Mucosa of gallbladder (tissue), 1 donor: ENCODE measurements at regions not wholly inside any gene's neighbourhood (a gene's known extent, or its start where the extent isn't known, plus 50 kb on each side); places are given as distances from the start of the nearest gene placed in this dataset.

Experiments used
- DNase-seq: peaks from one replicate; pipeline ENCODE4 v3.0.0-alpha.2; 2020; ENCODE audit warnings: low spot score
- donor health status: DM: no; HTN: no; CAD: no.

DNA sequence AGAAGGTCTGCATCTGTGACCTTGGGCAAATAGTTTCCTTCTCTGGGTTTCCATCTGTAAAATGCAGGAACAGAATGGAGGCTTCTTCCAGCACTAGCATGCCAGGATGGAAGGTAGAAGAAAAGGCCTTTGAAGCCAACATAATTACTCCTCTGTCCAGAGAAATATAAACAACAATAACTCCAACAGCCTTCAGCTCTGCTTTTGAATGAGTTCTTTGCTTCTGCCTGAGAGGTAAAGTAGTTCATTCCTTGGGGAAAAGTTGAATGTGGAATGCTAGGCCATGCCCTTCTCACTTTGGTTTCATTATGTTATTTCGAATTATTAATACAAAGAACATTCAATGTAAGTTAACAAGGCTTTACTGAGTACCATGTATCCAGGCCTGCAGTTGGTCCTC lies 61.2 kb upstream of the BLID start:
- DNase-seq = no peak

DNA sequence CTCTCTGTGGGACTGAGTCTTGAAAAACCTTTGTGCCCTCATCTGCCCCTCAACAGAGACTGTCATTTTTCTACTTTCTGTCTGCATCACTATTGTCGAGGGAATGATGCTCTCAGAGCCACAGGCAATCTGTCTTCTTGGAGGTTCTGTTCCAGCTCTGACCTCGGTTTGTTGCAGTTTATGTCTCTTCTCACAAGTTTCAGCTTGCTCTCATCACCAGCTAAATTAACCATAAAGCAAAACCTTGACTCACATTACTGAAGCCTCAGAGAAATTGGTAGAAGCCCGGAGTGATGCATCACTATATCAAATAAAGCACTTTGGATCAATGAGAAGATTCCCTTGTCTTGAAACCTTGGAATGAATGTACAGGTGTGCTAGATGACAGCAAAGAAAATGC lies 60.6 kb upstream of the BLID start:
- DNase-seq = no peak

DNA sequence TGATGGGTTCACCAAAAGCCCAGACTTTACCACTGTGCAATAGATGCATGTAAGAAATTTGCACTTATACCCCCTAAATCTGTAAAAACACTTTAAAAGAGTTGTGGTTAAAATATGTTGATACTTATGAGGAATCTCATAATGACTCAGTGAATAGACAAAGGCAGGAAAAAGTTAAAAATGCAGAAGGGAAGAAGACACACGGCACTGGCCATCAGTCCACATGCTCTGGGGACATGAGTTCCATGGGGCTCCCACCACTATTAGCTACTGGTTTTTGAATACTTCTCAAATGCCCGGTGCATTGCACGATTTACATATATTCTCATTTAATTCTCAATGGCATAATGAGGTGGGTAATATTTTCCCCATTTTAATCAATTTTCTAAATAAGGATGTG lies 59.3 kb upstream of the BLID start:
- no peak for DNase-seq

DNA sequence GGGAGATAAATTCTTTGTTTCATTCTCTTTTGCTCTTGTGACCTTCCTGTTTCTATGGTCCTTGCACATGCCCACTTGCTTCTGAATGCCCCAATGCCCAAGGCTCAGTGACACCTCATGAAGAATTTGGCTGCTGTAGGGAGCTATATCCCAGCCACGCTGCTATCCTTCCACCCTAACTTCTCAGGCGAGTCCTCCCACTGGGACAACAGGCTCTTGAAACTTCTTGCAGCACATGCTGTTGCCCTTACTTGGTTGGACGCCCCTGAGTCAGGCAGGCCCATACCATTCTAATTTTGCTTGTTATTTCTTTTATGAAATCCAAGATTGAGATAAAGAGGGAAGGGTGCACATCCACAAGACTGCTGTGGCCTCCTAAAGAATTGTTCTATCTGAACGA lies 57.6 kb upstream of the BLID start:
- DNase-seq = no peak

DNA sequence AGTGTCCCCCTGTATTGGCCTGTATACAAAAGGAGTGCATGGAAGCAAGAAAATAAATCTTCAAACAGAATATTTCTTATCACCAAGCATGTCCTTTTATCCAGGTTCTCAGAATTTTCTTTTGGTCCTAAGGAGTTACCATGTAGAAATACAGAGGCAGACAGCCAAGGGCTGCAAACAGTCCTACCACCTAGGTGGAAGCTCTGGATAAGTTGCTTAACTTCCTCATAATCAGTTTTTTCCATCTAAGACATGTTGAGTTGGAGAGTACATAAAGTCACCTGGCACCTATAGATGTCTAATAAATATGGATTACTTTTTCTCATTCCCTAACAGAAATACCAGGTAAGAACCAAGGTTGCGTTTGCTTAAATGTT lies 57.0 kb upstream of the BLID start:
- DNase-seq = no peak

DNA sequence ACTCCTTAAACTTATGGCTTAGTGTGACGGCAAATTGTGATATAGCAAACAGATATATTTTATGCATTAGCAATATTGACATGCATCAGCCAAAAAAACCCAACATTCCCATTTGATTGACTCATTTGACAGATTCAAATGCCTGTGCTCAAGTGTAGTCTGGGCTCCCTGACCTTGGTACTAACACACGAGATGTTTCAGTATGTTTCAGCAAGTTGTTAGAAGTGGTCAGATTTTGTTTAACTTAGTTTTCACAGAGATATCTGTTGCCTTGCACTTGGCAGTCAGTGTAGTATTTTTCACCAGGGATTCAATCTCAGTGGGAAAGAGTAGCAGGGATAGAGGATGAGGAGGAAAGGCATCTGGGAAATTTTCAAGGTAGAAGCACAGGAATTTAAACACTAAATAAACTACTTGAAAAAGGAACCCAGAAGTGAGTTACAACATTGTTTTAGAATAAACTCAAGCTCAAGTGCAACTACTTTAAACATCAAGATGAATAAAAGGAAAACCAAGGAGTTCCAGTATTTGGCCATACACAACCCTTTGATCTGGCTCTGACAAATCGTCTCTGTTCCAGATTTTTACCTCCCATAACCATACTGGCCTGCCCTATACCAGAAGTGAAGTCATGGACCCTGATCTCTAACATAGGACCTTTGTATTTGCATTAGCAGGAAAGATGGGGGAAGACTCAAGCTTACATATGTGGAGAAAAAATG lies 56.5 kb upstream of the BLID start:
- no peak for DNase-seq

DNA sequence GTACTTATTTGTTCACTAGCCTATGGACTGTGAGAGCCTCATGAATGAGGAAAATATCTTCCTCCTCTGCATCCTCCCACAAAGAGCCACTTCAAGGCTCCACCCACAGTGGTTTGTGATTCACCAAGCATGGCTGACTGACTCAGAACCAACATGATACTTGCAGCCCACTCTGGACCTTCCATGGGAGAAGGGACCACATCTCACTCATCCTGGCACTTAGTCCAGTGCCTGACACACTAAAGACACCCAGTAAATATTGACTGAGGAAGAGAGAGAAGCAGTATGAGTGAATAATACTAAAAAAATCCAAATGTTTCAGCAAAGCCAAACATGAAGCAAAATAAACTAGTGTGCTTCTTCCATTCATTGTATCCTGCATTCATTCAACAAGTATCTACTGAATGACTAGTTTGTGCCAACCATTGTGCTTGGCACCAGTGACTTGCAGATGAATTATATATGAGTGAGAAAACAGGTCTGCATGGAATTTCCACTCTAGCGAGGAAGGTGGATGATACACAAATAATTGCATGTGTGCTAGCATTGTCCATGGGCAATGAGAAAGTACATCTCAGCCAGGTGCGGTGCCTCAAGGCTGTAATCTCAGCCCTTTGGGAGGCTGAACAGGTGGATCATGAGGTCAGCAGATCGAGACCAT lies 54.9 kb upstream of the BLID start:
- no peak for DNase-seq

DNA sequence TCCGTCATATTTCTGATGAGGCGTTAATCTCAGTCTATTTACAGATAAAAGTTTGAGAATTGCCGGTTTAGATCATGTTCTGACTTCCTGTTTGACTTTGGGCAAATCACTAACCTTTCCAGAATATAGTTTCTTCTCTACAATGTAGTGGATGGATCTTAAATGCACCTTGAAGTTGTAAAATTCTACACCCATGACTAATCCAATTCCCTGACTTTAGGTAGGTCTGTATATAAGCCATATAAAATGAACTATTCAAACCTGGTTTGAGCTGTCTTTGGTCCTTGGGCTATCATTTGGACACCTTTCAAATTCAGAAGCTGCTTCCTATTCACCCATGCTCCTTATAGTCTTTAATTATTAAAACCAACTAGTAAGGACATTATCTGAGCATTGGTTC lies 52.2 kb upstream of the BLID start:
- DNase-seq = no peak

DNA sequence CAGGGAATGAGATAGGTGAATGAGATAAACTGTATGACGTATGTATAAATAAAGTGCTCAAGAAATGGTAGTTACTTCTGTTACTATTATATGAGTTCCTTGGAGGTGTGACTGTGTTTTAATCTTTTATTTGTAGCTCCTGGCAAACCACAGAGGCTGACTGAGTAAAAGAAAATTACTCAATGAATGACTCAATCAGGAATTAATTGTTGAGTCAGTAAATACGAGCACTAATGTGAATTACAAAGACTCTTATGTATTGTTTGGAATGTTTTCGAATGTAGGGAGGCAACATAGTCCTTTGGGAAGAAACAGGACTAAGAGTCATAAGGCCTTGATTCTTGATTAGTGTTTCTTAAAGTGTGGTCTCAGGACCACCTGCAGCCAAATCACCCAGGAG lies 51.1 kb upstream of the BLID start:
- no peak for DNase-seq

DNA sequence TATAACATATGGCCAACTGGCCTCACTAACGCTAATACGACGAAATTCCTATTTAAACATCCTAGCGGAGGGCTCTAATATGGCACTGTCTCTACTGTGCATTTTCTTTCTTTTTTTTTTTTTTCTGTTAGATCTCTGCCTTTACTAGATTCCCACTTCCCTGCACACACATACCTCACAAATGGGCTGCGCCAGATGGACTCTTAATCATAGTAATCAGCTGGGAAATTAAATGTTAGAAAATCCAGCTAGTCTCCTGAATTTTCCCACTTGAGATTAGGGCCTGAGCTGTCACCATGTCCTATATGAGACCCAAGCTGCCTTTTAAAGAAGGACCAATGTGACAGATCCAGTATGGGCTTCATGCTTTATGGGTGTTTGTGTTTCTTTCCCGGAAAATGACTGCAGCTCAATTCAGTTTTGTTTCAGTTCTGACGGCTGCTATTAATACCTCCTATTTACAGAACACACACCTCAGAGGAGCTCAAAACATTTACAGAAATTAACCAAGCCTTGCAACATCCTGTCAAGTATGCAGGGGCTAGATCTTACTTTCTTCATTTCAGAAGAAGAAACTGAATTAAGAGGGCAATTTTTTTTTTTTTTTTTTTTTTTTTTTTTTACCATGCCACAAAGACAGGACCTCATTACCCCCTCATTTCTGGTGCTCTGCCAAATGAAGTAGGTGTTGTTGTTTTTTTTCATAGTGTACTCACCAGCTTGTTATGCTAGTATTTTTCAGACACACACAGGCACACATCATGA lies 49.8 kb upstream of the BLID start:
- DNase-seq = no peak
